DMS153 treated with DMSO at 0.1 percent for 48 hours (cell line): ENCODE measurements at regions not wholly inside any gene's neighbourhood (a gene's known extent, or its start where the extent isn't known, plus 50 kb on each side); places are given as distances from the start of the nearest gene placed in this dataset.

Source experiments
- DNase-seq: peaks from one replicate; lab custom pipeline; 2025; ENCODE audit not compliant: unreplicated experiment; lab: John Stamatoyannopoulos, UW

- DNase-seq, result no peak
Measured at GRCh38 chrX:116605576-116605975, 142.8 kb upstream of the CT83 start.

GRCh38 chrX:116596010-116596409 lies 133.2 kb upstream of the CT83 start:
- no peak for DNase-seq
